ENCODE measurements at regions not wholly inside any gene's neighbourhood (a gene's known extent, or its start where the extent isn't known, plus 50 kb on each side); places are given as distances from the start of the nearest gene placed in this dataset.

DNA sequence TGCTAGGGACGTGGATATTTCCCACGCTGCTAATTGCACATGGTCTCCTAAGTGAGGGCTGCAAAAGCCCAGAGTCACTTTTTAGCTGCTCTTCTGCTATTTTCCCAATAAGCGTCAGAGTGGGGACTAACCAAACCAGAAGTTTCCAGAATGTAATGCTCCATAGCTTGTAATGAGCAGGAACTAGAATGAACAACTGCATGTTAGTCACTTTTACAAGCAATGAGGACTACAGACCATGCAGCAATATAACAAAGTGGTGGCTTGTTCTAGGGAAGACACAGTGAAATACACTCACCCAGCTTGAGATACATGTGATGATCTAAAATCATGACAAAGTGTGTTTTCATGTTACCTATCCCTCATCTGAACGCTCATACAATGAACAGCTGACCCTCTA lies 314.1 kb upstream of the SGK1 start:
- TF ChIP-seq, protein P1, sequence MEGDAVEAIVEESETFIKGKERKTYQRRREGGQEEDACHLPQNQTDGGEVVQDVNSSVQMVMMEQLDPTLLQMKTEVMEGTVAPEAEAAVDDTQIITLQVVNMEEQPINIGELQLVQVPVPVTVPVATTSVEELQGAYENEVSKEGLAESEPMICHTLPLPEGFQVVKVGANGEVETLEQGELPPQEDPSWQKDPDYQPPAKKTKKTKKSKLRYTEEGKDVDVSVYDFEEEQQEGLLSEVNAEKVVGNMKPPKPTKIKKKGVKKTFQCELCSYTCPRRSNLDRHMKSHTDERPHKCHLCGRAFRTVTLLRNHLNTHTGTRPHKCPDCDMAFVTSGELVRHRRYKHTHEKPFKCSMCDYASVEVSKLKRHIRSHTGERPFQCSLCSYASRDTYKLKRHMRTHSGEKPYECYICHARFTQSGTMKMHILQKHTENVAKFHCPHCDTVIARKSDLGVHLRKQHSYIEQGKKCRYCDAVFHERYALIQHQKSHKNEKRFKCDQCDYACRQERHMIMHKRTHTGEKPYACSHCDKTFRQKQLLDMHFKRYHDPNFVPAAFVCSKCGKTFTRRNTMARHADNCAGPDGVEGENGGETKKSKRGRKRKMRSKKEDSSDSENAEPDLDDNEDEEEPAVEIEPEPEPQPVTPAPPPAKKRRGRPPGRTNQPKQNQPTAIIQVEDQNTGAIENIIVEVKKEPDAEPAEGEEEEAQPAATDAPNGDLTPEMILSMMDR (IDR thresholded peaks at IDR 0.05), result no peak
- no peak for TF ChIP-seq POLR2A (IDR thresholded peaks at IDR 0.05)

Measured in Peyer's patch (tissue), 4 donors.